Stimulated activated naive B cell treated with anti-CD40 and anti-IgM and Interleukin-4, amounts not matched to agents 10 μg/mL and 1 μg/mL and 100 μg/mL, for 72 hours (primary cell): ENCODE measurements at regions not wholly inside any gene's neighbourhood (a gene's known extent, or its start where the extent isn't known, plus 50 kb on each side); places are given as distances from the start of the nearest gene placed in this dataset.

Experiments used
- ATAC-seq, 2 donors: fragments of 150-1000 bp; cut with Tn5 transposase; replicated peaks; 2 replicates each; pipeline ENCODE4 v1.10.0; 2021; ENCODE audit warnings: moderate library complexity in 1 of 2
- DNase-seq: peaks from one replicate; pipeline ENCODE4 v3.0.0; 2021
- H3K27ac Mint-ChIP-seq: one replicate; pipeline ENCODE4 v1.8.0; 2022; ENCODE audit warnings: mild to moderate bottlenecking, mixed read lengths
- H3K27me3 Mint-ChIP-seq, 2 donors: one replicate each; pipeline ENCODE4 v1.8.0; 2022; ENCODE audit warnings: mixed read lengths in 2 of 2
- H3K36me3 Mint-ChIP-seq, 2 donors: one replicate each; pipeline ENCODE4 v1.8.0; 2022; ENCODE audit warnings: mixed read lengths in 2 of 2, mild to moderate bottlenecking in 1 of 2
- H3K4me1 Mint-ChIP-seq, 2 donors: one replicate each; pipeline ENCODE4 v1.8.0; 2022; ENCODE audit warnings: mixed read lengths in 2 of 2, mild to moderate bottlenecking in 1 of 2
- H3K4me3 Mint-ChIP-seq, 2 donors: one replicate each; pipeline ENCODE4 v1.8.0; 2022; ENCODE audit warnings: mild to moderate bottlenecking in 2 of 2, mixed read lengths in 2 of 2, moderate library complexity in 1 of 2
- H3K9me3 Mint-ChIP-seq, 2 donors: one replicate each; pipeline ENCODE4 v1.8.0; 2022; ENCODE audit warnings: mixed read lengths in 2 of 2, mild to moderate bottlenecking in 1 of 2

GRCh38 chr19:28409859-28410258, 803.1 kb downstream of the UQCRFS1 start:
- Mint-ChIP-seq H3K4me1 (peaks cover 0 to 40% of the 10 kb centered on the region in 2 donors), H3K9me3 (no peaks in the 10 kb centered on the region), H3K27ac (no peak overlapping the region), H3K4me3 (no peak overlapping the region), H3K27me3 (peaks cover 0 to 9% of the 10 kb centered on the region in 2 donors), H3K36me3 (no peaks in the 10 kb centered on the region)
- no peak for DNase-seq
- ATAC-seq: no peak

- DNase-seq (no peak), ATAC-seq (no peak)
- Mint-ChIP-seq H3K36me3 (no peaks in the 10 kb centered on the region), H3K4me3 (no peak overlapping the region), H3K4me1 (peaks cover 0 to 49% of the 10 kb centered on the region in 2 donors), H3K27me3 (peaks cover 0 to 20% of the 10 kb centered on the region in 2 donors), H3K9me3 (peaks cover 0 to 6% of the 10 kb centered on the region in 2 donors), H3K27ac (no peak overlapping the region)
These were observed 806.0 kb downstream of the UQCRFS1 start for GRCh38 chr19:28406966-28407365.

GRCh38 chr19:28405346-28405742, 807.6 kb downstream of the UQCRFS1 start:
- DNase-seq: no peak
- no peak overlapping the region for H3K27ac Mint-ChIP-seq
- ATAC-seq: no peak

DNA sequence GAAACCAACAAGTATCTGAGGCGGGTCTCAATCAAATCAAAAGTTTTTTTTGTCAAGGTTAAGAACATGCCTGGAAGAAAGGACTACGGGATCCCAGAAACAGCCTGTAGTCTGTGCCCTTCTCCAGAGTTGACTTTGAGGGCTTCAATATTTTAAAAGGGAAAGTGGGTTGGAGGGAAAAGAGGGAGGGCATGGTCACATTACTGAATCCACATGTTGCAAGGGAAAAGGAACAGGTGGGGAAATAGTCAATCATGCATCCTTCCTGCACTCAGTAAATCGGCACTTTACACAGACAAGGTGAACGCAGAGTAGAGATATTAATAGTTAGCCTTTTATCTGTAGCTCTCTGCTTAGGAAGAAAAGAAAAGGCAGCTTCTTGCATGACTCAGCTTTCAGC, 808.5 kb downstream of the UQCRFS1 start:
- Mint-ChIP-seq H3K27ac (no peak overlapping the region), H3K4me3 (no peak overlapping the region), H3K36me3 (no peaks in the 10 kb centered on the region), H3K9me3 (peaks cover under 1 to 9% of the 10 kb centered on the region in 2 donors), H3K4me1 (peaks cover 0 to 49% of the 10 kb centered on the region in 2 donors), H3K27me3 (peaks cover 0 to 20% of the 10 kb centered on the region in 2 donors)
- no peak for ATAC-seq
- no peak for DNase-seq

More at GRCh38 chr19:28405346-28405742, 807.6 kb downstream of the UQCRFS1 start:
- Mint-ChIP-seq H3K4me1 (peaks cover 0 to 49% of the 10 kb centered on the region in 2 donors), H3K4me3 (no peak overlapping the region), H3K9me3 (peaks cover 0 to 6% of the 10 kb centered on the region in 2 donors), H3K27me3 (peaks cover 0 to 20% of the 10 kb centered on the region in 2 donors), H3K36me3 (no peaks in the 10 kb centered on the region)

GRCh38 chr19:28403690-28404089, 809.3 kb downstream of the UQCRFS1 start:
- H3K4me1 Mint-ChIP-seq: peaks cover 0 to 47% of the 10 kb centered on the region in 2 donors
- peaks cover 4 to 14% of the 10 kb centered on the region in 2 donors for H3K9me3 Mint-ChIP-seq
- H3K36me3 Mint-ChIP-seq: no peaks in the 10 kb centered on the region
- no peak overlapping the region for H3K4me3 Mint-ChIP-seq
- no peak for DNase-seq
- H3K27me3 Mint-ChIP-seq: peaks cover 0 to 20% of the 10 kb centered on the region in 2 donors
- H3K27ac Mint-ChIP-seq: no peak overlapping the region
- ATAC-seq: no peak

- Mint-ChIP-seq H3K4me3 (no peak overlapping the region), H3K9me3 (peaks cover 4 to 14% of the 10 kb centered on the region in 2 donors), H3K27me3 (peaks cover 0 to 20% of the 10 kb centered on the region in 2 donors), H3K27ac (no peak overlapping the region), H3K36me3 (no peaks in the 10 kb centered on the region), H3K4me1 (peaks cover 0 to 38% of the 10 kb centered on the region in 2 donors)
- DNase-seq: no peak
- no peak for ATAC-seq
These were observed 810.2 kb downstream of the UQCRFS1 start for GRCh38 chr19:28402701-28403290.

DNA sequence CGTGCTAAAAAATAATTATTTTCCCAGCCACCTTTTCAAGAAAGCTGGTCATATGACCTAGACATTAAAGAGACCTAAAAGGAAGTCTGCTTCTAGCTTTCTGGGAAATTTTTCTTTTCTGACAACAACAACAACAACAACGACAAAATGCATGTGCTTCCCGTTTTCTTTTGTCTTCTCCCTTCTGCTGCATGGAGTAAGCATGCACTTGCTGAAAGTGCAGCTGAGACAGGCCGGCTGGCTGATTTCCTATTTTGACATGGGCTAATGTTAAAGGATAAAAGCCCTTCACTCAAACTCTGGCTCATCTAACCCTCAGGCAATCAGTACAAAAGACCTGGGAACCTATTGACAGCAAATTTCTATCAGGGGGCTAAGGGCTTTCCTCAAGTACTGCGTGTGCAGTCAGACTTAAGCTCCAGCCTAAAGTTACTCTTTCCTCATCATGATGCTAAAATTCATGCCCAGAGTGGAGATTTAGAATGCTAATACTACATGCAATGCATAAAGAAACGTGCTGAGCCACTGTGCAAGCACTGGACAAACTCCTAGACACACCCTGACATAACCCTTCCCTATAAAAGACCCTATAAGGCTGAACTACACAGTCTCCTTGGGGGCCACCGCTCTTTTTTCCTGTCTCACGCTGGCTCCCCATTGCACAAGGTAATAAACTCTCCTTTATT, 811.1 kb downstream of the UQCRFS1 start:
- Mint-ChIP-seq H3K27me3 (peaks cover 0 to 20% of the 10 kb centered on the region in 2 donors), H3K36me3 (no peaks in the 10 kb centered on the region), H3K27ac (no peak overlapping the region), H3K9me3 (peaks cover 4 to 14% of the 10 kb centered on the region in 2 donors), H3K4me1 (peaks cover 0 to 29% of the 10 kb centered on the region in 2 donors), H3K4me3 (no peak overlapping the region)
- ATAC-seq (no peak), DNase-seq (no peak)

DNA sequence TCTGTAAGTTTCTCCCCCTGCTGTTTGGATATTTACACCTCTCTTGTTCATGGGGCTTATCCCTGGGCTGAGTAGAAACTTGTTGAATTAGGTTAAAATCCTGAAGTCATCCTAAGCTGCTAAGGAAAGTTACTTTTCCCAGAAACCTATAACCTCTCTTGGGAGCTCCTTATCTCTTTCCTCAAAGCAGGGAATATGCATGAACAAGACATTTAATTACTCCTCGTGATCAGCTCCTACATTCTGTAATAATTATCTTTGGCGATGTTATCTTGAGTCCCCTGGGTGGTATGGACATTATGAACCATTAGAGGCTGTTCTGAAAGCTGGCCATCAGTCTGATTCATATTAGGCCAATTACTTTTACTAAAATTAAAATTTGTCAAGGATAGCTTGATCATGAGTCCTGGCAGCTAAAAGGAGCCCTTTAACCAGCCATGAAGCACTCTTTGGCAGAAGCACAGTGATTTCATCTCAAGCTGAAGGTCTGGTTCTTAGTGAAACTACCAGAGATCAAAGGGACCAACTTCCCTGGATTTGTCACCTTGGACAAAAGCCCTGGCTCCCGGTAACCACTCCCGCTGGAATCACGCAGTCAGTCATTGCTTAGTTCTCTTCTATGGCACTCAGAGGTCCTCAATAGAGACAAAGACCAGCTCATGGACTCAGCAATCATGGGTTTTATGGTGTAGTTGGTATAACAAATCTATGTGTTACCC, 811.8 kb downstream of the UQCRFS1 start:
- Mint-ChIP-seq H3K27me3 (peaks cover 0 to 20% of the 10 kb centered on the region in 2 donors), H3K36me3 (no peaks in the 10 kb centered on the region), H3K4me3 (no peak overlapping the region), H3K9me3 (peaks cover 4 to 14% of the 10 kb centered on the region in 2 donors), H3K4me1 (peaks cover 0 to 21% of the 10 kb centered on the region in 2 donors), H3K27ac (no peak overlapping the region)
- DNase-seq (no peak), ATAC-seq (no peak)

DNA sequence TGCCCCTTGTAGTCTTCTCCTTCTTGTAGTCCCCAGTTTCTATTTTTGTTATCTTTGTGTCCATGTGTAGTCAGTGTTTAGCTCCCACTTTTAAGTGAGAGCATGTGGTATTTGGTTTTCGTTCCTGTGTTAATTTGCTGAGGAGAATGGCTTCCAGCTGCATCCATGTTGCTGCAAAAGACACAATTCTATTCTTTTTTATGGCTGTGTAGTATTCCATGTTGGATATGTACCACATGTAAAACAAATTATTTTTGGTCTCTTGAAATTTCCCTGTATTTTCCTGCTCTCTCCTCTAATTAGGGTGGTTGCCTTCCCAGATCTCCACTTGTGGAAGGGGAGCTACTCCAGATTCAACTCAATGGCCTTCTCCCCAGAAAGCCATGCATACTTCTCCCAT, 813.8 kb downstream of the UQCRFS1 start:
- H3K4me1 Mint-ChIP-seq: peaks cover 4 to 20% of the 10 kb centered on the region in 2 donors
- DNase-seq (no peak), ATAC-seq (no peak)
- H3K4me3 Mint-ChIP-seq: no peak overlapping the region
- peaks cover 4 to 14% of the 10 kb centered on the region in 2 donors for H3K9me3 Mint-ChIP-seq
- no peaks in the 10 kb centered on the region for H3K36me3 Mint-ChIP-seq
- H3K27me3 Mint-ChIP-seq: peaks cover 0 to 8% of the 10 kb centered on the region in 2 donors
- no peak overlapping the region for H3K27ac Mint-ChIP-seq

DNA sequence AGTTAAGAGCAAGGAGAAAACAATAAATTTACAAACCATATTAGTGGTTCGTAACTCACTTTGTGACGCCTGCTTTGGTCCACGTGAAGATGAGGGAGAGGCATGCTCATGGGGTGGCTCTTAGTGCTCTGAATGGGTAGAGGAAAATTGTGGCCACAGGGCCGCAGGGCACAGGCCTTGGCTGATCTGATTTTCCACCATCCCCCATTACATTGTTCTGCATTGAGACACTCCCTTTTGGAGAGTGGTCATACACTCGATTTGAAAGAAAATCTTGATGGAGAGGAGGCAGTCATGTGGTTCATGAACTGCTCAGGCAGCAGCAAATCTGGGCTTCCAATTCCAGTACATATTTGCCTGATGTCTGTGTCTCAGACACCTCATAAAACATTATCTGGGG, 815.2 kb downstream of the UQCRFS1 start:
- ATAC-seq (no peak), DNase-seq (no peak)
- no peaks in the 10 kb centered on the region for H3K36me3 Mint-ChIP-seq
- H3K27me3 Mint-ChIP-seq: no peaks in the 10 kb centered on the region
- H3K9me3 Mint-ChIP-seq: peaks cover 4 to 8% of the 10 kb centered on the region in 2 donors
- no peak overlapping the region for H3K27ac Mint-ChIP-seq
- H3K4me3 Mint-ChIP-seq: no peak overlapping the region
- peaks cover 9 to 23% of the 10 kb centered on the region in 2 donors for H3K4me1 Mint-ChIP-seq

GRCh38 chr19:28397306-28397705, 815.6 kb downstream of the UQCRFS1 start:
- Mint-ChIP-seq H3K4me3 (no peak overlapping the region), H3K9me3 (peaks cover 4 to 8% of the 10 kb centered on the region in 2 donors), H3K36me3 (no peaks in the 10 kb centered on the region), H3K27ac (no peak overlapping the region), H3K27me3 (no peaks in the 10 kb centered on the region), H3K4me1 (peaks cover 9 to 23% of the 10 kb centered on the region in 2 donors)
- no peak for ATAC-seq
- DNase-seq: no peak

DNA sequence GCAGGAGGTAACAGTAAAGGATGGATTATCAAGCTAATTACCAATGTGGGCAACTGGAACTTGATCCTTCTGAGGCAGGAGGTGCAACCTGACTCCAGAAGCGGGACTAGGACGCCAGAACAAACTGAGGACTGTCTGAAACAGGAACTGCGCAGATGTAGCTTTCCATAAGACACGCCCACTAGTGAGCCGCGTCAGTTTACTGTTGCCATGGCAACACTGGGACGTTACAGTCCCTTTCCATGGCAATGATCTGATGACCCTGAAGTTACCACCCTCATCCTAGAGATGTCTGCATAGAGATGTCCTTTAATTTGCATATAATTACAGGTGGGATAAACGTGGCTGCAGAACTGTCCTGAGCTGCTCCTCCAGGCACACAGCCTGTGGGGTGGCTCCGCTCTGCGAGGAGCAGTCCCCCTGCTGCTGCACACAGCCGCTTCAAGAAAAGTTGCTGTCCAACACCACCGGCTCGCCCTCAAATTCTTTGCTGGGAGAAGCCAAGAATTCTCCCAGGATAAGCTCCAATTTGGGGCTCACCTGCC, 816.6 kb downstream of the UQCRFS1 start:
- Mint-ChIP-seq H3K27me3 (no peaks in the 10 kb centered on the region), H3K36me3 (no peaks in the 10 kb centered on the region), H3K4me3 (no peak overlapping the region), H3K9me3 (peaks cover 4 to 8% of the 10 kb centered on the region in 2 donors), H3K27ac (no peak overlapping the region), H3K4me1 (peaks cover 9 to 23% of the 10 kb centered on the region in 2 donors)
- ATAC-seq (no peak), DNase-seq (no peak)

DNA sequence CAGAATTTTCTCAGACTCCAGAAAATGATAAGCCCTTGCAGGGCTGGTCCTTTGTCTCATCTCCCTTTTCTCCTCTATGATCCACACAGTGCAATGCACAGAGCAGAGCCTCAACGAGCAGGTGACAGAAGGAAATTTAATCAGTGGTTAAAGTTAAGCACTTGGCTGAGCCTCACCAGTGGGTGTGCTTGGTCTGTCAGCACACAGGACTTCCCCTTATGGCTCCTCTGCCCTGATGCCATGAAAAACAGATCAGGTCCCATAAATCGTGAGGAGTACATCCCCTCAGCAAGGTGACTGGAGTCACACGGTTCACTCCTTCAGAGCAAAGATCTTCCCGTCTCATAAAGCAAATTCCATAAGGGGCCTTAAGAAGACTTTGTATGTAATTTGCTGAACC, 818.2 kb downstream of the UQCRFS1 start:
- H3K27me3 Mint-ChIP-seq: no peaks in the 10 kb centered on the region
- no peak overlapping the region for H3K4me3 Mint-ChIP-seq
- no peak for DNase-seq
- H3K27ac Mint-ChIP-seq: no peak overlapping the region
- ATAC-seq: peak; percentile 56 to 63
- peaks cover 9 to 23% of the 10 kb centered on the region in 2 donors for H3K4me1 Mint-ChIP-seq
- H3K36me3 Mint-ChIP-seq: no peaks in the 10 kb centered on the region
- H3K9me3 Mint-ChIP-seq: peaks cover 4 to 13% of the 10 kb centered on the region in 2 donors

DNA sequence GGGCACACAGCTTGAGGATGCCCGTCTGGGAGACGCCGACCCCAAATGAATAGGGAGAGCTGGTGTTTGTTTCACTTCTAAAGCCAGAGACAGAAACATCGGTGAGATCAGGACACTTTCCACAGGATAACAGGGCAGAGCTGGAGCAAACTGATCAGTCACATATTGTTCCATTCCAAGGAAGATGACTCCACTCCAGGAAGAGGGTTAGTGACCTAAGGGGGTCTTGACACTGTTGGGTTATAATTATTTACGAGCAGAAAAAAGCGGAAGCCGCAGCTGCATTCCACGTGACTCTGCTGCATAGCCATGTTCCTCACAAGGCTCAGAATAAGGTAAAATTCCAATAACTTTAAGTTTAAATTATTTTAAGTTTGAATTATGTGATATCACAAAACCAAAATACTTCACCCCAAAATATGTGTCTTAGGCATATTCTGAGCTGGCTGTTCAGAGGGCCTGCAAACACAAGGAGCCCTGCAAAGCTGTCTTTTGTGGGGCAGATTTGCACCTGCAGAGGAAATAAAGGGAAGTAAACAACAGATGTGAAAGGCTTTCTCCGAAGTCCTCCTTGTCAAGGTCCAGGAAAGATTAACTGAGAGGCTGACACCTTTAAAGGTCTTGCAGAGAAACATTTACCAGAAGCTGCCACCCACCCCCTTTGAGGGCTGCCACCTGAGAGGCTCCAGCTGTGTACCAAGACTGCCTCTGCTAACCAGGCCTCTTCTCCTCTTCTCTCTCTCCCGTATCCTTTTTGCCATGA, 819.2 kb downstream of the UQCRFS1 start:
- peak overlapping the region; percentile 46 to 62 for H3K4me3 Mint-ChIP-seq

More for the DNA sequence above, 819.2 kb downstream of the UQCRFS1 start:
- DNase-seq (no peak), ATAC-seq (peak; percentile 73 to 91)
- Mint-ChIP-seq H3K27me3 (no peaks in the 10 kb centered on the region), H3K27ac (peak overlapping the region; percentile 22), H3K9me3 (peaks cover 0 to 5% of the 10 kb centered on the region in 2 donors), H3K36me3 (no peaks in the 10 kb centered on the region), H3K4me1 (peaks cover 9 to 23% of the 10 kb centered on the region in 2 donors)
